Esophagus muscularis mucosa (tissue), 4 donors: ENCODE measurements at regions not wholly inside any gene's neighbourhood (a gene's known extent, or its start where the extent isn't known, plus 50 kb on each side); places are given as distances from the start of the nearest gene placed in this dataset.

Source experiments
- EP300 ChIP-seq: sonication (generic); formaldehyde crosslinking; IDR thresholded peaks from one replicate; pipeline ENCODE4 v1.6.1; 2017; ENCODE audit warnings: antibody characterized with exemption
- POLR2A ChIP-seq: fragments of 450-650 bp; IDR thresholded peaks from one replicate; pipeline ENCODE4 v1.6.1; 2017; ENCODE audit warnings: antibody characterized with exemption, moderate library complexity, mild to moderate bottlenecking, low read depth
- TF ChIP-seq, protein P1 (sequence below), 3 experiments: fragments of 200-600 bp in 2 of 3; fragments of 450-650 bp in 1 of 3; sonication (generic) in 2 of 3; IDR thresholded peaks; one replicate each; pipeline ENCODE4 v1.5.1; 2017 to 2019; ENCODE audit warnings: antibody characterized with exemption in 3 of 3, mild to moderate bottlenecking in 2 of 3, moderate library complexity in 1 of 3

DNA sequence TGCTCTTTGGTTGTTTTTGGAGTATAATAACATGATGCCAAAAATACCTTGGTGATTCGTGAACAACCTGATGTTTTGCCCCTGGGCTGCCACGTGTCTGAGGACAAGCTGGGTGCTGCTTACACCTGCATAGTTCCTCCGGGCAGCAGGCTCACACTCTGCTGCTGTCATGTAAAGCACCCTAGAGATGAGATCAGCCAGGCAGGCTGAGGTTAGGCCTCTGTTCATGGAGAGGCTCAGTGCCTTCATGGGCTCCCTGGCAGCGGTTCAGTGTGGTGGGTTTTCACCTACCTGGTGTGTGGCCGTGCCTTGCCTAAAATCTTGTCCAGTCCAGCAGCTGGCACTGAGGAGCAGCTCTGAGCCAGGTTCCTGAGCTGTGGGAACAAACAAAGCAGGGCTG lies 60.1 kb upstream of the TAGAP start:
- TF ChIP-seq, protein P1, sequence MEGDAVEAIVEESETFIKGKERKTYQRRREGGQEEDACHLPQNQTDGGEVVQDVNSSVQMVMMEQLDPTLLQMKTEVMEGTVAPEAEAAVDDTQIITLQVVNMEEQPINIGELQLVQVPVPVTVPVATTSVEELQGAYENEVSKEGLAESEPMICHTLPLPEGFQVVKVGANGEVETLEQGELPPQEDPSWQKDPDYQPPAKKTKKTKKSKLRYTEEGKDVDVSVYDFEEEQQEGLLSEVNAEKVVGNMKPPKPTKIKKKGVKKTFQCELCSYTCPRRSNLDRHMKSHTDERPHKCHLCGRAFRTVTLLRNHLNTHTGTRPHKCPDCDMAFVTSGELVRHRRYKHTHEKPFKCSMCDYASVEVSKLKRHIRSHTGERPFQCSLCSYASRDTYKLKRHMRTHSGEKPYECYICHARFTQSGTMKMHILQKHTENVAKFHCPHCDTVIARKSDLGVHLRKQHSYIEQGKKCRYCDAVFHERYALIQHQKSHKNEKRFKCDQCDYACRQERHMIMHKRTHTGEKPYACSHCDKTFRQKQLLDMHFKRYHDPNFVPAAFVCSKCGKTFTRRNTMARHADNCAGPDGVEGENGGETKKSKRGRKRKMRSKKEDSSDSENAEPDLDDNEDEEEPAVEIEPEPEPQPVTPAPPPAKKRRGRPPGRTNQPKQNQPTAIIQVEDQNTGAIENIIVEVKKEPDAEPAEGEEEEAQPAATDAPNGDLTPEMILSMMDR (IDR thresholded peaks at IDR 0.05): no peak
- TF ChIP-seq POLR2A (no peak), EP300 (no peak)
